Activated naive CD4-positive, alpha-beta T cell treated with anti-CD3 and anti-CD28 coated beads, Interleukin-2, amount 50 U/mL, for 72 hours (primary cell): ENCODE measurements at regions not wholly inside any gene's neighbourhood (a gene's known extent, or its start where the extent isn't known, plus 50 kb on each side); places are given as distances from the start of the nearest gene placed in this dataset.
"Not testable (repeated sequence)": the region's sequence is repeated elsewhere in the genome, so short reads cannot be mapped to it uniquely, and the experiment has no call there.

Experiments
- ATAC-seq, 2 donors: fragments of 150-1000 bp; cut with Tn5 transposase; 2 replicates each; pipeline ENCODE4 v1.10.0; 2021; ENCODE audit warnings: mild to moderate bottlenecking in 2 of 2, moderate library complexity in 2 of 2
- DNase-seq, 2 donors: peaks; one replicate each; pipeline ENCODE4 v3.0.0; 2021 to 2022; ENCODE audit warnings: low spot score in 2 of 2
- H3K27ac Mint-ChIP-seq, 2 donors: one replicate each; pipeline ENCODE4 v1.8.0; 2022; ENCODE audit warnings: mild to moderate bottlenecking in 2 of 2, mixed read lengths in 2 of 2
- H3K36me3 Mint-ChIP-seq, 2 donors: one replicate each; pipeline ENCODE4 v1.8.0; 2022; ENCODE audit warnings: mixed read lengths in 2 of 2
- H3K9me3 Mint-ChIP-seq, 2 donors: one replicate each; pipeline ENCODE4 v1.8.0; 2022; ENCODE audit warnings: mixed read lengths in 2 of 2

DNA sequence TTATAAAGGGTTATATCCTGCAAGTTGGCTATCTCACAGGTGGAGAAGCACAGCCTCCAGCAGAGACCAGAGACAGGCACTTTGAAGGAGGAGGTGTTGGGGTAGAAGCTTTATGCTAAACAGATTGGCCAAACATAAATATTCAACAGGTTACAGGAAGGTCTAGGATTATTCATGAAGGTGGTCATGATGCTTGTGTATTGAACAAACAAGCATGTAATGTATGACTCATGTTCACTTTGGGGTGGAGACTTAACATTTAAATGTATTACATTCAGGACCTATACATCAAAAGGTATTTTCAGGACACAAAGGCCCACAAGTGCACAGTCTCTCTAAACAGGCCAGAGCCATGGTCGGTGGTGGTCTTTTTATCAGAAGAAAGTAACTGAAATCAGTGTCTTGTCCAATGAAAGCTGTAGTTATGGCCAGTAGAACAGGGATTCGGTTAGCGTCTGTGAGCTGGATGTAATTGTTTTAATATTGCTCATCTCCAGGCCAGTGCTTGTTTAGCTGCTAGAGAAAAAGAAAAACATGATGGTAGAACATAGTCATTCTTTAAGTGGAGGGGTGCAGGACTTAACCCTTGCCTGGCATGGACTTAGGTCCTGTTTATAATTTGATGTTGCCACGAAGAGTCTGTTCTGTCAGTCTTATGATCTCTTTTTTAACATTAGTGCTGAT, 555.2 kb upstream of the PCDH10 start:
- Mint-ChIP-seq H3K27ac (peak overlapping the region in 1 of 2 donors; percentile 73), H3K9me3 (peaks cover 5 to 15% of the 10 kb centered on the region in 2 donors), H3K36me3 (no peaks in the 10 kb centered on the region)
- no peak for DNase-seq
- no peak for ATAC-seq

- Mint-ChIP-seq H3K9me3 (peaks cover 5 to 15% of the 10 kb centered on the region in 2 donors), H3K36me3 (no peaks in the 10 kb centered on the region)
- no peak for ATAC-seq
Observed at GRCh38 chr4:132596186-132596585, 552.9 kb upstream of the PCDH10 start.

GRCh38 chr4:132605551-132605950, 543.5 kb upstream of the PCDH10 start:
- H3K36me3 Mint-ChIP-seq: no peaks in the 10 kb centered on the region
- ATAC-seq: no peak
- no peak overlapping the region for H3K27ac Mint-ChIP-seq
- DNase-seq: no peak
- peaks cover 4 to 15% of the 10 kb centered on the region in 2 donors for H3K9me3 Mint-ChIP-seq

More at GRCh38 chr4:132596186-132596585, 552.9 kb upstream of the PCDH10 start:
- DNase-seq: no peak
- H3K27ac Mint-ChIP-seq: no peak overlapping the region

DNA sequence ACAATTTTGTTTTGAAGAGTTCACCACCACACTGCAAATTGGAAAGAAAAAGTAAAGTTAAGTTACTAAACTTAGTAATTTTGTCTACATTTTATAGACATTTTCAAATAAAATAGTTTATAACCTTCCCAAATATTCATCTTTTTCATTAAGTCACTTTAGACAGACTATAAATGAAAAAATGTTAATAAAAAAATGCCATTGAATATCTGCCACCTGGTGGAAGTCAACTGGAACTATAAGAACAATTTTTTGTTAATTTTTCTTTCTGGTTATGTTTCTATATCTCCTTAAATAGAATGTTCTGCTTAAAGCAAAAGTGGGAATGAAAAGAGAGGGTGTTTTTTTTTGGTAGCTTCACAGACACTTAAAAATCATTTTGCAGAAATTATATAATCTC, 534.4 kb upstream of the PCDH10 start:
- Mint-ChIP-seq H3K36me3 (no peaks in the 10 kb centered on the region), H3K27ac (no peak overlapping the region), H3K9me3 (peaks cover 20 to 25% of the 10 kb centered on the region in 2 donors)
- DNase-seq (no peak), ATAC-seq (no peak)

DNA sequence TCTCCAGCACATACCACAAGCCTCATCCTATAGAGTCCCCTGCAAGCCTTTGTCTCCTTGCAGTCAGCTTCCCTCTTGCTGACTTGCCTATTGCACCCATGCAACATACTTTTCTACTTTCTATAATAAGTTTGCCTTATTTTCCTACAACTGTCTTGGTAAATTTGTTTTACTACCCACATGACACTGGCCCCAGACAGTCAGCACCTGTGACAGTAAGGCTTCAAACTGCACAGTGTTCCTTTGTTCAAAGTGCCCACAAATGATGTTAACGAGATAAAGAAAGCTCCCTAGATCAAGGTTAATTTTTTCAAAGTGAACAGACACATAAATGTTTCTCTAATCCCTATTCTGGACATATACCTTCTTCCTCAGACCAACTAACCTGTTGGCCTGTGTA, 529.1 kb upstream of the PCDH10 start:
- no peak for ATAC-seq
- no peak for DNase-seq
- H3K27ac Mint-ChIP-seq: no peak overlapping the region
- peaks cover 29 to 32% of the 10 kb centered on the region in 2 donors for H3K9me3 Mint-ChIP-seq
- H3K36me3 Mint-ChIP-seq: no peaks in the 10 kb centered on the region

- Mint-ChIP-seq H3K27ac (no peak overlapping the region), H3K9me3 (peaks cover 8 to 11% of the 10 kb centered on the region in 2 donors), H3K36me3 (no peaks in the 10 kb centered on the region)
- peak in 1 of 2 donors; percentile 2 for DNase-seq
- ATAC-seq: no peak
Observed at GRCh38 chr4:132642016-132642817, 506.9 kb upstream of the PCDH10 start.

- ATAC-seq: no peak
- Mint-ChIP-seq H3K36me3 (no peaks in the 10 kb centered on the region), H3K27ac (no peak overlapping the region), H3K9me3 (peaks cover 12 to 16% of the 10 kb centered on the region in 2 donors)
- DNase-seq: no peak
Observed at GRCh38 chr4:132646186-132646585, 502.9 kb upstream of the PCDH10 start.

GRCh38 chr4:132651196-132651595, 497.9 kb upstream of the PCDH10 start:
- Mint-ChIP-seq H3K9me3 (peaks cover 14 to 16% of the 10 kb centered on the region in 2 donors), H3K36me3 (no peaks in the 10 kb centered on the region), H3K27ac (no peak overlapping the region)
- DNase-seq (no peak), ATAC-seq (no peak)

DNA sequence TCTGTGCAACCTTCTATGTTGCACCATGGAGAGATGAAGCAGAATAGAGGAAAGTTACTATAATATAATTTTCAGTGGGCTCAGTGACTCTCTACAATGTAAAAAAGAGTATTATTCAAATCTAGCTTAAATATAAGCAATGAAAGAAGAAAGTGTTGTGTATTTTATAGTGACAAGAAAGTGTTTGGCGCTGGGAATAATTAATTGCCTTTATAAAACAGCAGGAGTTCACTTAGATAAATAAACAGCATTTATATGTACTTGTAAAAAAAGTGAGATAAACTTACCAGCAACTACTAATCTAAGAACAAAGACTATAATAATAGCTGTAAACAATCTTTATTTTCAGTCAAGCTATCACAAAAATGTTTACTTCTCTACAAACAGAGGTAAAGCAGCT, 488.9 kb upstream of the PCDH10 start:
- ATAC-seq (no peak), DNase-seq (no peak)
- Mint-ChIP-seq H3K36me3 (peaks cover 0 to 12% of the 10 kb centered on the region in 2 donors), H3K9me3 (peaks cover 9 to 14% of the 10 kb centered on the region in 2 donors), H3K27ac (no peak overlapping the region)

DNA sequence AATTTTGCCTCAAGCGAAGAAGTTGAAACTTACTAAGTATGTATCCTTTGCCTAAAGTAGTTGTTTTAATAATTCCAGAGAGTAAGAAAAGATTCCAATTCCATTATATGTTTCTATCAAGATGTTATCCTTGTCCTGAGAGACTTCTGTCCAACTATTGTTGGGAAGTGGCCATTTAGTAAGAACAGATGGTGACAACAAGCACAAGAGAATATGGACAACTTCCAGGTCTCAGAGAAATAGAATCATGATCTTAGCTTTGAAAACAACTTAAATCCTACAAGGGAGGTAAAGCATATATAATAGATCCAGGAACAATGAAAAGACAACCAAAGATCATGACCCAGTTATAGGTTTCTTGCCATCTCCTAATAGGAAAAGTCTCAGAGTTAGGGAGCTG, 486.6 kb upstream of the PCDH10 start:
- no peak for ATAC-seq
- DNase-seq: no peak
- Mint-ChIP-seq H3K9me3 (peaks cover 4 to 12% of the 10 kb centered on the region in 2 donors), H3K36me3 (peaks cover 0 to 6% of the 10 kb centered on the region in 2 donors), H3K27ac (no peak overlapping the region)

- H3K36me3 Mint-ChIP-seq: no peaks in the 10 kb centered on the region
- peaks cover 4% of the 10 kb centered on the region in 2 donors for H3K9me3 Mint-ChIP-seq
- ATAC-seq (no peak), DNase-seq (no peak)
- no peak overlapping the region for H3K27ac Mint-ChIP-seq
Observed at GRCh38 chr4:132669786-132670185, 479.3 kb upstream of the PCDH10 start.

DNA sequence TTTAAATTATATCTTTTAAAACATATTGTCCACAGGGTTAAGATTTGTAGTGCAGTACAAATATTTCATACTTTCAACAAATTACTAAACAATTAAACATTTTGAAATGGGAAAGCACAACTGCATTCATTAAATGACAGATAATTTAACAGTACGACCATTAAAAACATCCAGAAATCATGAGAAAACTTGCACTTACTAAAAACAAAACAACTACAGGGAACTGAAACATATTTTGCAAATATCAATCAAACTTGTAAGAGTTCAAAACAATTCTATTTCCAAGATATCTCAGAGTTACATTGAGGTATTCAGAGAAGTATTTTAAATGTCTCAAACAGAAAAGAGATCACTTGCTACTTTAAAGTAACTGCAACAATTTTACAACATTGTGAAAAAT, 478.5 kb upstream of the PCDH10 start:
- Mint-ChIP-seq H3K27ac (no peak overlapping the region), H3K9me3 (peaks cover 0 to 4% of the 10 kb centered on the region in 2 donors), H3K36me3 (no peaks in the 10 kb centered on the region)
- ATAC-seq (no peak), DNase-seq (no peak)

GRCh38 chr4:132683957-132684356, 465.1 kb upstream of the PCDH10 start:
- Mint-ChIP-seq H3K9me3 (peaks cover 26 to 30% of the 10 kb centered on the region in 2 donors), H3K27ac (no peak overlapping the region), H3K36me3 (peaks cover 0 to 11% of the 10 kb centered on the region in 2 donors)
- no peak for ATAC-seq
- DNase-seq: no peak

DNA sequence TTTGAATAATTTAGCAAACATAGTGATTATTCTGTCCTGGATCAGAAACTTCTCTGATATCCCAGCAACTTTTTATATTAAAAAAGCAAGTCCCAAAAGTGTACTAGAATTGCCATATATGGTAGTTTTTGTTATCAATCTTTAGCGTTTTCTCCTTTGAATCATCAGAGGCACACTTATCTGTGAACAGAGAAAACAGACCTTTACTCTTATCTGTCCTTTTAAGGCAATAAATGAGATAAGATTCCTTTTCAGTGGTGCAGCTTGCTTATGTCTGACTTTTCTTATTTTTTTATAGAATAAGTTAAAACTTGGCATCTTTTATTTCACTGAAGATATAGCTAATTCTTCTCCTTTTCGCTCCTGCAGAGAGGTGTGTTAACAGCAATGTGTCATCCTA, 458.1 kb upstream of the PCDH10 start:
- no peak for DNase-seq
- no peak overlapping the region for H3K27ac Mint-ChIP-seq
- H3K9me3 Mint-ChIP-seq: peaks cover 13 to 20% of the 10 kb centered on the region in 2 donors
- ATAC-seq: no peak
- H3K36me3 Mint-ChIP-seq: no peaks in the 10 kb centered on the region

DNA sequence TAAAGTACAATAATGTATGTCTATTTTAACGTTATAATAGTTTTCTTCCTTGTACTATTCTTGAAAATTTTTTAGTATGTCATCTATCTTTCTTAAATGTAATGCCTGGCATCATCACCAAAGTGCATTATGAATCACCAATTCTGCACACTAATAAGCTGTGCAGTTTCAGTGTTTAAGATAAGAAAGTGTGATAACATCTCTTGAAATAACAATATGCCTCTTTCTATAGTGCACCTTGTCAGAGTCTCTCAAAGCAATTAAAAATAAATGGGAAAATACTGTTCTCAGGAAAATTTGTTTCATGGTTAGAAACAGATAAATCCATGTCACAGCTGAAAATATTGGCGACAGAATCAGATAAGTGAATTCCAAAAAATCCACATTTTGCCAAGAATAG, 457.4 kb upstream of the PCDH10 start:
- H3K27ac Mint-ChIP-seq: no peak overlapping the region
- DNase-seq (no peak), ATAC-seq (no peak)
- H3K9me3 Mint-ChIP-seq: peaks cover 13 to 20% of the 10 kb centered on the region in 2 donors
- H3K36me3 Mint-ChIP-seq: no peaks in the 10 kb centered on the region

- ATAC-seq: no peak
- Mint-ChIP-seq H3K9me3 (peaks cover 8 to 16% of the 10 kb centered on the region in 2 donors), H3K36me3 (no peaks in the 10 kb centered on the region), H3K27ac (no peak overlapping the region)
- no peak for DNase-seq
Observed at GRCh38 chr4:132694775-132695174, 454.3 kb upstream of the PCDH10 start.

- not testable (repeated sequence) for H3K27ac Mint-ChIP-seq, H3K36me3 Mint-ChIP-seq, DNase-seq, ATAC-seq
- H3K9me3 Mint-ChIP-seq: peaks cover 8 to 16% of the 10 kb centered on the region in 2 donors
Observed at GRCh38 chr4:132697505-132697904, 451.6 kb upstream of the PCDH10 start.
